OCI-LY7 (cell line): ENCODE measurements at regions not wholly inside any gene's neighbourhood (a gene's known extent, or its start where the extent isn't known, plus 50 kb on each side); places are given as distances from the start of the nearest gene placed in this dataset.

Experiments
- BruUV-seq: library from RNA; stranded (reverse); fragments of 400-500 nt; replicated peaks from 2 replicates; lab custom pipeline; 2021; lab: Mats Ljungman, UMichigan
- CTCF ChIA-PET: fragments of 300-600 bp; sonication (Branson Sonifier 250); formaldehyde crosslinking; loops from one replicate; lab custom pipeline; 2022; ENCODE audit warnings: antibody characterized with exemption; ENCODE audit not compliant: unreplicated experiment; lab: Charles Lee
- POLR2A ChIA-PET: fragments of 300-600 bp; sonication (Branson Sonifier 250); formaldehyde crosslinking; loops from one replicate; lab custom pipeline; 2022; ENCODE audit warnings: antibody characterized with exemption; lab: Charles Lee
- DNase-seq: peaks from one replicate; pipeline ENCODE4 v3.0.0-alpha.2; 2015; ENCODE audit warnings: low spot score
- H2AFZ ChIP-seq: fragments of 200-600 bp; sonication (generic), shearing (Covaris generic); 2 replicates; pipeline ENCODE4 v1.6.1; 2014; ENCODE audit warnings: mild to moderate bottlenecking, antibody characterized with exemption, low read length, moderate library complexity
- H3K27ac ChIP-seq: fragments of 200-600 bp; sonication (generic); 2 replicates; pipeline ENCODE4 v1.5.1; 2014; ENCODE audit warnings: mixed run types, low read depth, mild to moderate bottlenecking, moderate library complexity, low read length, inconsistent platforms; ENCODE audit not compliant: poor library complexity, severe bottlenecking
- H3K36me3 ChIP-seq: fragments of 200-600 bp; sonication (generic); 2 replicates; pipeline ENCODE4 v1.6.1; 2014; ENCODE audit warnings: mild to moderate bottlenecking, antibody characterized with exemption, low read length, moderate library complexity, mixed read lengths; ENCODE audit not compliant: insufficient read depth
- H3K4me1 ChIP-seq: fragments of 200-600 bp; sonication (generic); 2 replicates; pipeline ENCODE4 v1.5.1; 2014; ENCODE audit warnings: mild to moderate bottlenecking, low read length; ENCODE audit not compliant: insufficient read depth, poor library complexity, severe bottlenecking
- H3K4me2 ChIP-seq: fragments of 200-600 bp; sonication (generic); 2 replicates; pipeline ENCODE4 v1.6.1; 2014; ENCODE audit warnings: mild to moderate bottlenecking, low read length
- H3K4me3 ChIP-seq: fragments of 200-600 bp; sonication (generic); 2 replicates; pipeline ENCODE4 v1.5.1; 2014; ENCODE audit warnings: mild to moderate bottlenecking, low read depth, low read length; ENCODE audit not compliant: poor library complexity, severe bottlenecking
- H3K79me2 ChIP-seq: fragments of 200-600 bp; sonication (generic); 2 replicates; pipeline ENCODE4 v1.6.1; 2016; ENCODE audit warnings: low read depth, mild to moderate bottlenecking, low read length, moderate library complexity, mixed read lengths; ENCODE audit not compliant: insufficient read depth
- H3K9me2 ChIP-seq: fragments of 200-600 bp; sonication (generic); 2 replicates; pipeline ENCODE4 v1.6.1; 2016; ENCODE audit warnings: mild to moderate bottlenecking, low read length, mixed read lengths; ENCODE audit not compliant: insufficient read depth
- H3K9me3 ChIP-seq: fragments of 200-600 bp; sonication (generic); 2 replicates; pipeline ENCODE4 v1.6.1; 2014; ENCODE audit warnings: mild to moderate bottlenecking, mixed run types, low read length, mixed read lengths
- H4K20me1 ChIP-seq: fragments of 200-600 bp; sonication (generic); 2 replicates; pipeline ENCODE4 v1.6.1; 2014; ENCODE audit warnings: mild to moderate bottlenecking, antibody characterized with exemption, low read length, moderate library complexity, mixed read lengths; ENCODE audit not compliant: insufficient read depth
- EZH2phosphoT487 ChIP-seq: fragments of 200-600 bp; sonication (generic); IDR thresholded peaks from 2 replicates; pipeline ENCODE4 v1.6.1; 2018; ENCODE audit warnings: low read depth, borderline replicate concordance, mild to moderate bottlenecking, mixed run types, antibody characterized with exemption, low read length, moderate library complexity, mixed read lengths
- intact Hi-C: fragments of 100-400 bp; cut with micrococcal nuclease; formaldehyde crosslinking; loops from one replicate; pipeline ENCODE4 v1.10.0; 2022; ENCODE audit not compliant: unreplicated experiment
- TF ChIP-seq, protein P1 (sequence below): fragments of 200-600 bp; sonication (generic); conservative IDR thresholded peaks from 2 replicates; pipeline ENCODE4 v1.5.1; 2014; ENCODE audit warnings: mild to moderate bottlenecking, antibody characterized with exemption, low read length, moderate library complexity, mixed read lengths

DNA sequence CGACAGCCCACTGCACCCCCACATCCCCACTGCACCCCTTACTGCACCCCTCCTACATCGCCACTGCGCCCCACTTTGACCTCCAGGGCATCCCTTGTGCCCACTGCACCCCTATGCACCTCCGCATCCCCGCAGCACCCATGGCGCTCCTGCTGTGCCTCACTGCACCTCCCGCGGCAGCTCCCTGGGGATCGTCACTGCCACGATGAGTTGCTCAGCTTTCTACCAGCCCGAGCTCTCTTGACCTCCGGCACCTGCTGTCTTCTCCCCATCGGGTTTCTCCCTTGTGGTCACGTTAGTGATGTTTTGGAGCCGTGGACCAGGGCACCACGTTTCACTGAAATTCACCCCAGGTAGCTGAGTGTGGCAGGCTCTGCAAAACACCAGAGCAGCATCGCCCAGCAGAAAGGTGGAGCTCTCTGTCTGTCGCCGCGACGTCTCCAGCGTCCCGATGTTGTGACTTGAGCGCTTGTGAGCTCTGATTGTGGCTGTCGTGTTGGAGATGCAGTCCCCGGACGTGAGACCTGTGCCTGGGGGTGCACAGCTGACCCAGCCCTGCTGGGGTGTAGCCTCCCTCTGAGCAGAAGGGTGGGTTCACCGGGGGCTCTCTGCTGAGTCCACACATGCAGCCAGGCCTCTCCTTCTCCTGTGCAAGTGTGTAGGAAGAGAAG lies 147.7 kb downstream of the DNAJB6 start:
- no peak for DNase-seq
- intact Hi-C loops: no loop called here
- no peaks in the 10 kb centered on the region for H3K36me3 ChIP-seq
- TF ChIP-seq EZH2phosphoT487: no peak
- TF ChIP-seq, protein P1, sequence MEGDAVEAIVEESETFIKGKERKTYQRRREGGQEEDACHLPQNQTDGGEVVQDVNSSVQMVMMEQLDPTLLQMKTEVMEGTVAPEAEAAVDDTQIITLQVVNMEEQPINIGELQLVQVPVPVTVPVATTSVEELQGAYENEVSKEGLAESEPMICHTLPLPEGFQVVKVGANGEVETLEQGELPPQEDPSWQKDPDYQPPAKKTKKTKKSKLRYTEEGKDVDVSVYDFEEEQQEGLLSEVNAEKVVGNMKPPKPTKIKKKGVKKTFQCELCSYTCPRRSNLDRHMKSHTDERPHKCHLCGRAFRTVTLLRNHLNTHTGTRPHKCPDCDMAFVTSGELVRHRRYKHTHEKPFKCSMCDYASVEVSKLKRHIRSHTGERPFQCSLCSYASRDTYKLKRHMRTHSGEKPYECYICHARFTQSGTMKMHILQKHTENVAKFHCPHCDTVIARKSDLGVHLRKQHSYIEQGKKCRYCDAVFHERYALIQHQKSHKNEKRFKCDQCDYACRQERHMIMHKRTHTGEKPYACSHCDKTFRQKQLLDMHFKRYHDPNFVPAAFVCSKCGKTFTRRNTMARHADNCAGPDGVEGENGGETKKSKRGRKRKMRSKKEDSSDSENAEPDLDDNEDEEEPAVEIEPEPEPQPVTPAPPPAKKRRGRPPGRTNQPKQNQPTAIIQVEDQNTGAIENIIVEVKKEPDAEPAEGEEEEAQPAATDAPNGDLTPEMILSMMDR: no peak
- peaks cover 4% of the 10 kb centered on the region for H3K9me3 ChIP-seq
- no peak overlapping the region for H3K4me3 ChIP-seq
- H3K4me1 ChIP-seq: no peaks in the 10 kb centered on the region
- H4K20me1 ChIP-seq: no peaks in the 10 kb centered on the region; the same call in 1 of the 2 replicates
- BruUV-seq: no TSS peak
- H3K4me2 ChIP-seq: no peak overlapping the region
- ChIA-PET POLR2A (no interaction called here), CTCF (no interaction called here)
- H3K27ac ChIP-seq: no peak overlapping the region
- no peaks in the 10 kb centered on the region for H3K9me2 ChIP-seq
- H3K79me2 ChIP-seq: no peaks in the 10 kb centered on the region
- no peak overlapping the region for H2AFZ ChIP-seq

DNA sequence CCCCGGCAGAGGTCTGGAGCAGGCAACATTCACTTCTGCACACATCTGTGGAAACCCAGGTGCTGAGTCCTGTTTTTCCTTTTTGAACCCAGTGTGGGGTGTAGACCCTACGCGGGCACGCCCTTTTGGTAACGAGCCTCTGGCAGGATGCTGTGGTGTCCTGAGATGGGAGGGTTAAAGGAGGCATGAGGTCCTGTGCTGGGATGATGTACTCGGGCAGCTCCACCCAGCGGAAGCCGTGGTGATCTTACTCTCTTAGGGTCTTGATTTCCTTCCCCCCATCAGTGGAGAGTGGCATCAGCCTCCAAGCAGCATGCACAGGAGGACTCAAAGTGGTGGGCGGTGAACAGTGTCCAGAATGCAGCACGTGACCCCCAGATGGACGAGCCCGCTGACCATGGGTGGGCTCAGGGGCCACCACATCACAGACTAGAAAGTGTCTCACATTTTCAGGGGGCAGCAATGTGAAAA lies 148.6 kb downstream of the DNAJB6 start:
- CTCF ChIA-PET: no interaction called here
- H4K20me1 ChIP-seq: no peaks in the 10 kb centered on the region; the same call in 1 of the 2 replicates
- peaks cover 4% of the 10 kb centered on the region for H3K9me3 ChIP-seq
- TF ChIP-seq, protein P1: no peak
- no peak for TF ChIP-seq EZH2phosphoT487
- POLR2A ChIA-PET: interaction anchor here (0.9 kb wide), 1 partner anchor 11 kb away, joined by 4 read pairs; no protein-coding TSS in a partner anchor
- DNase-seq: no peak
- H3K9me2 ChIP-seq: no peaks in the 10 kb centered on the region
- intact Hi-C loops: no loop called here
- BruUV-seq: no TSS peak
- peaks cover 3% of the 10 kb centered on the region for H3K4me1 ChIP-seq
- H3K4me3 ChIP-seq: no peak overlapping the region
- H3K79me2 ChIP-seq: no peaks in the 10 kb centered on the region
- no peak overlapping the region for H3K4me2 ChIP-seq
- no peak overlapping the region for H2AFZ ChIP-seq
- H3K27ac ChIP-seq: no peak overlapping the region
- no peaks in the 10 kb centered on the region for H3K36me3 ChIP-seq
